HepG2 (cell line): ENCODE measurements at regions not wholly inside any gene's neighbourhood (a gene's known extent, or its start where the extent isn't known, plus 50 kb on each side); places are given as distances from the start of the nearest gene placed in this dataset.

ENCODE experiments used
- GABPB1 ChIP-seq: IDR thresholded peaks from 2 replicates; pipeline ENCODE4 v1.6.1; 2016; ENCODE audit warnings: mild to moderate bottlenecking, missing genetic modification reagents, moderate library complexity, missing compliant biosample characterization
- POLR2AphosphoS5 ChIP-seq: IDR thresholded peaks from 2 replicates; pipeline ENCODE4 v1.6.1; 2012; ENCODE audit warnings: low read depth, low read length
- TEAD3 ChIP-seq: optimal IDR thresholded peaks from 2 replicates; pipeline ENCODE3; 2016; ENCODE audit warnings: borderline replicate concordance
- ZNF138 ChIP-seq: sonication (generic); formaldehyde crosslinking; IDR thresholded peaks from 2 replicates; pipeline ENCODE4 v1.5.0; 2020; ENCODE audit warnings: mild to moderate bottlenecking, low read depth, missing genetic modification reagents

DNA sequence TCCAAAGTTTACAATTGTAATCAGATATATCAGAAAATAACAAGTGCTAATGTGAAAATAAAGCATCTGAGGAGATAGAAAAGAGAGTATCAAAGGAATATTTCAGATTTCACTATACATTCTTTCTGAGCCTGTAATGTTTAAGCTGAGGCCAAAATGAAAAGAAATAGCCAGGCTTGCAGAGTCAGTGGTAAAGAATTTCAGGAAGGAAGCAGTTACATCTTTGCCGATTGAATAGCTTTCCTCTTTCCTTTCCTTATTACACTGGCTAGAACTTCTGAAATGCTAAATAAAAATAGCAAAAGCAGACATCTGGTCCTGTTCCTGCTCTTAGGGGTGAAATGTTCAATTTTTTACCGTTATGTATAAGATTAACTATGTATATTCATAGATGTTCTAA lies 1441.6 kb upstream of the PCDH7 start:
- TF ChIP-seq TEAD3 (CRISPR knock-in tag): no peak
- no peak for TF ChIP-seq GABPB1 (CRISPR knock-in tag)
- no peak for TF ChIP-seq POLR2AphosphoS5
- no peak for TF ChIP-seq ZNF138 (CRISPR knock-in tag)
